HPDE6-E6E7 (cell line): ENCODE measurements at regions not wholly inside any gene's neighbourhood (a gene's known extent, or its start where the extent isn't known, plus 50 kb on each side); places are given as distances from the start of the nearest gene placed in this dataset.
"Not testable (repeated sequence)": the region's sequence is repeated elsewhere in the genome, so short reads cannot be mapped to it uniquely, and the experiment has no call there.

ENCODE experiments used
- DNase-seq: peaks from one replicate; pipeline ENCODE4 v3.0.0; 2011; ENCODE audit warnings: missing footprints; ENCODE audit errors: extremely low spot score

DNA sequence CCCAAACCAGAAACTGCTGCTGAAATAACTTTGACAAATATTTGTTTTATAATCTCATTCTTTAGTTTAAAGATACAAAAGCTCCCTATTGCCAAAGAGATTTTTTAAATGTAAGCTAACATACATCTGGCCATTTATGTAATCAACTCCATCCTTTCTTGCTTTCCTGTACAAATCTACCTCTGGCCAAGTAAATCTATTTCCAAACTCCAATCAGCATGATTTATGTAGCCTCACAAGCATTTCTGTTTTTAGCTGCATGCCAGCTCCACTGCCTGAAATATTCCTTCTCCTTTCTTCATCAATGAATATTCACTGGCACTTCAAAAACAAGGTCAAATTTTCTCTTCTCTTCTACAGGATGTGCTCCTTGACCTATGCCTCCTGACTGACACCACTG lies 80.0 kb downstream of the SHOX2 start:
- DNase-seq: no peak

DNA sequence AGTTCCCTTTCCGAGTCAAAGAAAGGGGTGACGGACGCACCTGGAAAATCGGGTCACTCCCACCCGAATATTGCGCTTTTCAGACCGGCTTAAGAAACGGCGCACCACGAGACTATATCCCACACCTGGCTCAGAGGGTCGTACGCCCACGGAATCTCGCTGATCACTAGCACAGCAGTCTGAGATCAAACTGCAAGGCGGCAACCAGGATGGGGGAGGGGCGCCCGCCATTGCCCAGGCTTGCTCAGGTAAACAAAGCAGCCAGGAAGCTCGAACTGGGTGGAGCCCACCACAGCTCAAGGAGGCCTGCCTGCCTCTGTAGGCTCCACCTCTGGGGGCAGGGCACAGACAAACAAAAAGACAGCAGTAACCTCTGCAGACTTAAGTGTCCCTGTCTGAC lies 86.3 kb downstream of the SHOX2 start:
- not testable (repeated sequence) for DNase-seq

DNA sequence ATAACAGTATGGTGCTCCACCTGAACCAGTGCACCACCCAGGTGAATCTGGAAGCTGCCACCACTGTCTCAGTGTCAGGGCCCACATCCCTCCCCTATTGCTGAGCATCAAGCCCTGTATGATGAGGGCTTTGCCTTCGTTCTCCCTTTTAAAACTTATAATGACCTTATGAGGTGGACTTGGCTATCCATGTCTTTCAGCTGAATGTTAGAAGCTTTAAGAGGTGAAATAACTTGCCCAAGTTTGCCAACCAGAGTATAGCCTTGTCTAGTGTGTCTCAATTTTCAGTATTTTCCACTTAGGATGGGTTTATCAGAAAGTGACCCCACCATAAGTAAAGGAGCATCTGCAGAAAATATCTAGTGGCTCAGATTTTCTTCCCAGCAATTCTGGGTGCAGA lies 87.8 kb downstream of the SHOX2 start:
- DNase-seq: no peak

DNA sequence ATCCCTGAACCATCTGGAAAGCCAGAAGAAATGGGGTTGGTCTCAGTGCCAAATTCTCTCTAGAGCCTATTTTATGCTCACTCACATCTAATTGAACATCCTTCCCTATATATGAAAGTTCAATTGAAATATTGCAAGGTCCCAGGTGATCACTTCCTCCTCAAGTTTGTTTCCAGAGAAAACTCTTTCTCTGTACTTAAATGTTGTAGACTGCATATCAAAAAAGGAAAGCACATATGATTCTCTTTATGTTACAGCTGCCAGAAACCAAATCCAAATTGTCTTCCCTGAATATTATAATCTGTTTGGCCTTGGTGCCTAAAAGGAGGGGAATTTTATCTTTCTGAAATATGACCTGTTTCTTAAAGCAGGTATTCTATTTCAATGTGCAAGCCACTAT lies 93.3 kb downstream of the SHOX2 start:
- no peak for DNase-seq

DNA sequence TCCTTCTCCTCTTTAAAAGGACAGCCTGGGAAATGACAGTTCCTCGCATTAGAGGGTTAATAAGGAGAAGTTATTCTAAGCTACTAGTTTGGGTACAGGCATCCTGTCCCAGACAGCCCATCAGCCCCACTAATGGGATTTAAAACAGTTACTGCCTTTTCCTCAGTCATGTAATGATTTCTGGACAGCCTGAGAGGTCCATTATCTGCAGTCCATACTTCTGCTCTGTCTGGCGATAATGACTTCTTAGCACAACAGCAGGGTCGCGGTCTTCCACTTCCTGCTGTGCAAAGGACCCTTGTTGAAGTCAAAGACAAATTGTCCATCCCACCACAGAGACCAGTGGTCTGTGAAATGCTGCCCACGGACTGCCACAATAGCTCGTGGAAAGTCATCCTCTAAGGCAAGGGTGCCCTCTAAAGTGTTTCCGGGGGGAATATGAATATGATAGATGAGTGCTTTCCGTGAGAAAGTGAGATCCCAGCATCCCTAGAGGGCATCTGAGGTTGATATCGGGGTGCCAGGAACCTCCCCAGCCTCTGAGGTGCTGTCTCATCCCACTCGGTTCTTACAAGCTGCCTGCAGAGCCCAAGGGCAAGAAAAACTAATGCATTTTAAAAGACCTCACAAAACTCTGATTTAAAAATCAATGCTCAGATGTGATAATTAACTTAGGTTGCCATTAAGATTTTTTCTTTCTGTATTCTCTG lies 100.7 kb downstream of the SHOX2 start:
- no peak for DNase-seq

DNA sequence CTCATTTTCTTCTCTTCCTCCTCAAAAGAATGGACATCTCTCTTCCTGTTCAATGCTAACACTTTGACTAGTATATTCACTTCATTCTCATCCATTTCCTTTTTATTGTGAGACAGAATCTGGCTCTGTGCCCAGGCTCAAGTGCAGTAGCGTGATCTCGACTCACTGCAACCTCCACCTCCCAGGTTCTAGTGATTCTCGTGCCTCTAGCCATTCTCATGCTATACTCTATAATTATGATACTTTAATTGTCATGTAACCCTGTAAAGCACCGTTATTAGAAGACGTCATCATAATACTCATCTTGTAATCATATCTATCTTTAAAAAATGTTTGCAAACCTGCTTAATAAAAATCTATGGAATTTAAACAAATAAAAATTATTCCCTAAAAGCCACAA lies 107.0 kb downstream of the SHOX2 start:
- DNase-seq: no peak

DNA sequence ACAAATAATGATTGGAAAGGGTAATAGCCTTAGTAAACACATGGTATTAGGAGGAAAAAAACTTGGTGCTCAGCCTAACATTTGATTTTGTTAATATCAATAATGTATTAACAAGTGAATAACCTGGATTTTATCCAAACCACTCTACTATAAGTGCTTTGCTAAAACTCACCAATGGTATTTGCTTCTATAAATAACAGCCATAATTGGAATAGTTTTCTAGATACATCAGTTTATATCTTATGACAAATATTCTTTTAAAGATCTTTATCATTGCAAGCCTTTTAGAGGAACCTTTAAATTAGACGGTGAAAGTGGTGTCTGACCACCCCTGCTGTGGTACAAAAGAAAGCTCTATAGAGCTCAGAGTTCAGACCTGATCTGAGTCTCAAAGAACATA lies 123.9 kb downstream of the SHOX2 start:
- no peak for DNase-seq

DNA sequence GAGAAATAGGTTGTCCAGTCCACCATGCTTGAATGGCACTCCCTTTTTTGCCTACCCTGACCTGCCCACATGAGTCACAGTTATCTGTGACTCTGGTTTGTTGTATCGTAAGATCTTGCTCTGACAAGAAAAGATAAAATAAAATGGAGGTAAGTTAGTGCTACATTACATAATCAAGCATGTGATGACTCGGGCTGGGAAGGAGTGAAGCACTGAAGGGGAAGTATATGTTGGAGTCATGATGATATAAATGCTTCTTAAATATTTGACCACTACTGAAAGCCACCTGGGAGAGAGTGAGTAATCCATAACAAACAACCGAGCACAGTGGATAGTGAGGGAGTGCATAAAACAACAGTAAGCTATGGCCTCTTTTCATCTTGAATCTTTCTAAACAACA lies 124.4 kb downstream of the SHOX2 start:
- peak; percentile 6 for DNase-seq

DNA sequence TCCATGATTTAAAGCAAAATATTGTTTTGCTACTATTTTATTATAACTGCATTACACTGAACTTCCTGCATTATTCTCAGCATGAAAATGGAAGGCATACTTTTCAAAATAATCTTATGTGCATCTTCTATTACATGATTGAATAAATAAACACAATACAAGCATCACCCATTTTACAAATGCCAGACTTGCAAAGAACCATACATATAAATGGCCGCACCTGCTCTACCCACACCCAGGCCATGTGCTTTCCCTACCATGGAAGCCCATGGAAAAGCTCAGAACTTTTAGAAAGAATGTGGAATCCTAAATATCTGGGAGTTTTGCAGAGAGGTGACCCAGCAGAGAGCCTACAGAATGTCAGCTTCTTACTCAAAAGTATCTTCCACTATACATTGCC lies 127.2 kb downstream of the SHOX2 start:
- no peak for DNase-seq

DNA sequence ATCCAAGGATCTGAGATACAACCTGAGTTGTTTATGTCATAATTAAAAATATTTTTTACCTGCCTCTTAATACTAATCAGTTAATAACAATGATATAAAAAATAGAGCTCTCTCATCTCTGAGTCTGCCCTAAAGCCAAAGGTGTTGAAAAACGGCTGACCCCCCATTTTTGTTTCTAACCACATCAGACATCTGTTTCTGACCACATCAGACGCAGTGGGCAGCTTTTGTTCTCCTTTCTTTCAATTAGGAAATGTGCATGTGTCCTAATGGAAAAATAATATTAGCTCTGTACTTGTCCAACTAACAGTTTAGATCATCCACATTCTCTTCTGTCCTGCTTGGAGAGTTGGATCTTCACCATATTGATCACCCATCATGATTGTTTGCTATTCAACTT lies 144.6 kb downstream of the SHOX2 start:
- no peak for DNase-seq

DNA sequence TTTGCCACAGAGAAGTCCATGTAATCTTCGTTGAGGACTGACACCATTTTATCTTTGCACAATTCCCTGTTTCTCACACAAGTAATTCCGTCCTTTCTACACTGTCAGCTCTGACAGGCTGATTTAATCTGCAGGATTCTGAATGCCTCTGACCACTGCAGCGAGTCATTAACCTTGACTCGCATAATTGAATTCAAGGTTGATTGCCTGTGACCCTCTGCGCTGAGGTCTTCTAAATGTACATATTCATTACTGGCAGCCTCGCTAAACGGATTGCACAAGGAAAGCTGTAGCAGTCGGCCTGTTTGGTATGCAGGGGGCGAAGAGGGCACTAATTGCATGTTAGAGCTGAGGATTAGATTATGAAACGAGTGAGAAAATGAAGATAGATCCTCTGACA lies 147.8 kb downstream of the SHOX2 start:
- no peak for DNase-seq

DNA sequence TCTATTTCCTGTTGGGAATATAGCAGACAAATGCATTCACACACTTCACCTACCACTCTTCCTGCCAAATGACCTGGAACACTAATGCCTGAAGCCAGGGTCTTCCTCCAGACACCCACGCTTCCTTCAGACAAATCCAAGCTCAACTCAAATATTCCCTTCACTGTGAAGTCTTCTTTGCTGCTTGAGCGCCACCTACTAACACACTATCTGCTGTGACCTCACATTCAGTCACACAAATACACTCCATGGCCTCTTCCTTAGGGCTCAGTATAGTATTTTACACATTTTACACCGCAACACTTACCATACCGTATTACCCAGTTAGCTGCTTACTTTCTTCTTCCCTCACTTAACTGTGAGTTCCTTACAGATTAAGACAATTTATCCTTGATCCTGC lies 149.4 kb downstream of the SHOX2 start:
- no peak for DNase-seq

DNA sequence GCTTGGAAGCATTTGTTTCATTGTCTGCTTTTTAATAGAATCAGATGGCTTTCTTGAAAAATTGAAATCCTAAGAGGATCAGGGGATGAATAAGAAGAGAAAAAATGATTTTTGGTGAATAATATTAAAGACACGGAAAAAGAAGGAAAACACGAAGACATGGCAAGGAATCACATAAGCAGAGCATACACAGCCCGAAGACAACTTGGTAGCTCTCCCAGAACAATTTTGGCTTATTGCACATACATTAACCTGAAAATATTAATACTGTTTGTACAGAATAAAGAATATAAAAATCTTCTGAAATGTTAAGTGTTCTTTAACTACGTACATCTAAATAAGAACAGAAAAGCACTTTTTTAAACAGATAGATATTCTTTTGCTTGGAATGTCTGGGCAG lies 150.0 kb downstream of the SHOX2 start:
- DNase-seq: no peak

DNA sequence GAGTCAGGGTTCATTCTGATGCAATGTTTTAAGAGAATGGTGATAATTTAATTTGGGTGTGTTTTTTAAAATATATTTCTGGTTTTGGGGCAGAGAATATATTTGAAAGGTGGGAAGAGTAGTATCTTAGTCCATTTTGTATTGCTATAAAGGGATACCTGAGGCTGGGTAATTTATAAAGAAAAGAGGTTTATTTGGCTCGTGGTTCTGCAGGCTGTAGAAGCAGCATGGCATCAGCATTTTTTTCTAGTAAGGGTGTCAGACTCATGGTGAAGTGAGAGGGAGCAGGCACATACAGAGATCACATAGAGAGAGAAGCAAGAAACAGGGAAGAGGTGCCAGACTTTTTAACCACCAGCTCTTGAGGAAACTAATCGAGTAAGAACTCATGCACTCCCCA lies 152.7 kb downstream of the SHOX2 start:
- DNase-seq: no peak

DNA sequence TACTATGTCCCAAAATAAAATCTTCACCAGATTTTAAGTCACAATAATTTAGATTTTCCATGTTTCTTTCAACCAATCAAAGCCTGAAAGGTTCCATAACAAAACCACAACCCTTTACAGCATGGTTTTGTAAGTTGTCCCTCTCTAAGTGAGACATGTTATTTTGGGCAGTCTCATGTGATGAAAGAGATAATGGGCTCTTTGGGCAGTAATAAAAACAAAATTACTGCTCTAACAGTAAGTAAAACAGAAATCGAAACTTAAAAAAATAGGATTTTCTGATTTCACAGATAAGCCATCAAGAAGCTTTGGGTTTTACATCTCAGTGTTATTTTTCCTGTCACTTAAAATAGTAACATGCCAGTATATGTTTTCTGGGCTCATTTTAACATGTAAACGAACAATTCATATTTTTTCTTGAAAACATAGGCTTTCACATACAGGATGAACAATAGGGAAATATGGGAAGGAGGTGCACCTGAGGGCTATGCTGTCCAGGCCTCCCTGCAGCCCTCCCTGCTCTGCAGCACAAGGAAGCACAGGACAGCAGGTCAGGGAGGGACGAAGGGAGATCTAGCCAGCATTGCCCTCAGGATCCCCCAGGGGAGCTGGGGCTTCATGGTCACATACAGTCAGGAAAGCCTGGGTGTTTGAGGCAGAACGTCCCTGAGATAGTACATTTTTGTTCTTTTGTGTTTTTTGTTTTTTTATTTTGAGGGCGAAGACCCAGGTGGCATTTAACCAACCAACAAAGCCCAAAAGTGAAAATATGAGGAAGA lies 157.4 kb downstream of the SHOX2 start:
- DNase-seq: no peak

DNA sequence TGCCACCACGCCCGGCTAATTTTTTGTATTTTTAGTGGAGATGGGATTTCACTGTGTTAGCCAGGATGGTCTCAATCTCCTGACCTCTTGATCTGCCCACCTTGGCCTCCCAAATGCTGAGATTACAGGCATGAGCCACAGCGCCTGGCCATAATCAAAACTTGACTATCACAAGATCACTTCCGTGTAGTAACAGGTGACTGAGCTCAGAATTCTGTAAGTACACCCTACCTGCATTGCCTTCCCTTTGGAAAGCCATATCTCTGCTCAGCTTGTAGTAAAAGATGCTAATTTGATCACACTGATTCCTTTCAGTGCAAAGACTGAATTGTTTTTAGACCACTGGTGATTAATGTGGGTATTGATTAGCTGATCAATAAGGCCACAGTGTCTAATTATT lies 167.1 kb downstream of the SHOX2 start:
- DNase-seq: no peak

DNA sequence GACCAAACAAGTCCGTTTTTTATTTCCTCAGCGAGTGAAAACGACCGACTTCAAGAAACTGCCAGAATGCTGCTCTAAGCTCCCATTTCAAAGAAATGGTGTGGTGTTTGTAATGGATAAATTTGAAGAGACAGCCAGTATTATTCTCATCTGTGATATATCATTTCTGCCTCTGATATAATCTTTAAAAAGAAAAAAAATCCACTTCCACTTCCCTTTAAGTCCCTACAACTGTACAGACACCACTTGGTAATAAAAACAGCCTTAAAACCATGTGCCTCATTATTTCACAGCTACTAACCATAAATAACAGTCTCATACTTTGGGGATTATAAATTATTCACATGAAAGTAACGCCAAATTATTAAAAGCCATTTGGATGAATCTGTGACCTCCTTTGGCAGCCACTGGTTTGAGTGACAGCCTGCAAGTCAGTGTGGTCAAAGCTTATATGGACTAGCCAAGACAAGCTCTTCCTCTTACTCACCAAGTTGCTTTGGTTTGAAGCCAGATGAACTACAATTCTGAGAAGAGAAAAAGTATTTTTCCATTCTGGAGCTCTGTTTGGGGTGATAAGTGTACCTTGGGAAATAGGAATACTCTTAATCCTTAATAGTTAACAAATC lies 168.0 kb downstream of the SHOX2 start:
- peak; percentile 13 for DNase-seq

DNA sequence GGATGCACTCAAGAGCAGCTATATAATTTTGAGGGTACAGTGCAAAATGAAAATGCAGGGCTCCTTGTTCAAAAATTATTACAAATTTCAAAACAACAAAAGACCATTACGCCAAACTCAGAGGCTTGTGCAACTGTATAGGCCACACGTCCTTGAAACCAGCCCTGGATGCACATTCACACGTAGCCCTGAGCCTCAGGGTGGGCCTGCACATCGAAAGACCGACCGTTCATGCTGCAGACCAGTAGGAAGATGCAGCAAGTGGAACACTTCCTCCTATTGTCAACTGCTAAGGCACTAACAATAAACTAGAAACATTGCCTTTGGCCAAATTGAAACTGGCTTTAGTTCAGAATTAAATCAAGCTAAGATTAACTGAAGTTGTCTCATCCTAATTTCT lies 174.7 kb downstream of the SHOX2 start:
- DNase-seq: no peak

DNA sequence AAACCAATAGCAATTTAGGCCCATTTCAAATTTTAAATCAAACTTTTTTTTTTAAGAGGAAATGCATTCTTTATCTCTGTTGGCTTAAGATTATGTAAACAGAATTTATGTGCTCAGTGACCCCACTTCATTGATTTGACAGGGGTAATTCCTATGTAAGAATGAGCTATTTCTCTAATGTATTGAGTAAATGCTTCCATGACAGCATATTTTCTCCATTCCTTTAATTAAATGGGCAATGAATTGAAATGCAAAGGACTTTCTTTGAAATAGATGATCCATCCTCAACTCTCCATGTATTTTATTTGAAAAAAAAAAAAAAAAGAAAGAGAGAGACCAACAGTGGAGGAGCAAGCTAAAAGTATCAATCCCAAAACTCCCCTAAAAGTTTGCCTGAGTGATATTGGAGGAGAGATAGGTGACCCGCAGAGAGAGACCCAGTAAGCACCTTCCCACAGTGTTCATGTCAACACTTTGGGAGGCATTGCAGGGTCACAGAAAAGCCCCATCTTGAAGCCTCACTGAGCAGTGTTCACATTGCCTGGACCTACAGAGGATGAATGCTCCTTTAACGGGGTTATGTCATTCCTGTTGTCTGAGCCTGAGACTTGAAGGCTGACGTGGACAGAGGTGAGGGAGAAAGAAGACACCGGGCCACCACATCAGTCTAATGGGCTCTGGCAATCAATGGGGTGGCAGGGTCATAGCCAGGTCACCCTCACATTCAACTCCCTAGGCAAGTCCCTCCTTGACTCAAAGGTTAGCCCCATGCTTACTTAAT lies 176.0 kb downstream of the SHOX2 start:
- no peak for DNase-seq

DNA sequence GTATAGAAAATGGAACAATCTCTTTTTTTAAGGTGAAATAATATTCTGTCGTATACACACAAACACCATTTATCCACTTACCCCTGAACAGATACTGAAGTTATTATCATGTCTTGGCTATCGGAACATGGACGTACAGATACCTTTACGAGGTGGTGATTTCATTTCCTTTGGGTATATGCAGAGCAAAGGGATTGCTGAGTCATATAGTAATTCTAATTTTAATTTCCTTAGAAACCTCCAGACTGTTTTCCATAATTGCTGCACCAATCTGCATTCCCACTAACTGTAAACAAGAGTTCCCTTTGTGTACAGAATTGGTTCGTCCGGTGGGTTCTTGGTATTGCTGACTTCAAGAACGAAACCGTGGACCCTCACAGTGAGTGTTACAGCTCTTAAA lies 179.4 kb downstream of the SHOX2 start:
- DNase-seq: no peak

DNA sequence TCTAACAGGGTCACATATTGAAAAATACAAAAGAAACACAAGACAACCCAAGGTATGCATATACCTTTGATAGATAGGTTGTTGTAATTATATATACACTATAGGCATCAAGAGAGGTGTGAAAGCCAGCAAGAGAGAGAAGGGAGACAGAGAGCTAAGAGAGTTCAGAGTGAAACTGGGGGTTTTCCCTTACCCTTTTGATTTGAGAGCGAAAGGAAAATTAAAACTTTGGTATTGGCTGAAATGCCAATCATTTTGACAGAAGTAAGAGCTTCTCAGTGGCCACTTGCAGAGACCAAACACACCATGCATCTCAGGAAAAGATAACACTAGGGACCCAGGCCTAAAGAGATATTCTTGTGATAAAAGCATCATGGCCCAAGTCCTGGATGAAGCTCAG lies 183.6 kb downstream of the SHOX2 start:
- DNase-seq: no peak

DNA sequence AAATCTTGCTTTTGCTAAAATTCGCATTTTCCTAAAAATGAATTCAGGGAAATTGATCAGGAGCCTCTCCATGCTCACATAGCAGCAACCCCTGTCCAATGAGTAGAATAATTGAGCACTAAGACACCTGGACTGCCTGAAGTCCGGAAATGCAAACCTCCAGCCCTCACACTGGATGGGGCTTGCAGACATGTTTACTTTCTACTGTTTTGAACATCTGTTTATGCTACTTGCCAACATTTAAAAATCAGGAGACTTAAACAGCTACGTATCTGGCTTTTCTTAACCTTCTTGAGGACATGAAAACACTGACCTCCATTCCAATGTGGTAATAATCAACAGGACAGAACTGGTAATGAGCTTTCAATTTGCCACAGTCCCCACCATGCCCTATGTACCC lies 184.4 kb downstream of the SHOX2 start:
- no peak for DNase-seq
